ENCODE measurements at regions not wholly inside any gene's neighbourhood (a gene's known extent, or its start where the extent isn't known, plus 50 kb on each side); places are given as distances from the start of the nearest gene placed in this dataset.

GRCh38 chr12:5343711-5344110 is 88.2 kb upstream of the NTF3 start:
- DNase-seq (no peak), ATAC-seq (no peak)
- no peaks in the 10 kb centered on the region for H3K36me3 Mint-ChIP-seq (ENCODE audit: low read depth)
- H3K27me3 Mint-ChIP-seq = peaks cover 5% of the 10 kb centered on the region
- no peaks in the 10 kb centered on the region for H3K4me1 Mint-ChIP-seq
- no peaks in the 10 kb centered on the region for H3K9me3 Mint-ChIP-seq
- no peak overlapping the region for H3K4me3 Mint-ChIP-seq
- H3K27ac Mint-ChIP-seq = no peak overlapping the region

- no peak for DNase-seq
- Mint-ChIP-seq H3K9me3 (no peaks in the 10 kb centered on the region), H3K4me1 (no peaks in the 10 kb centered on the region), H3K27ac (no peak overlapping the region), H3K36me3 (ENCODE audit: low read depth) (no peaks in the 10 kb centered on the region), H3K27me3 (peaks cover 5% of the 10 kb centered on the region), H3K4me3 (no peak overlapping the region)
- no peak for ATAC-seq
Observed at GRCh38 chr12:5344131-5344530, 87.8 kb upstream of the NTF3 start.

- H3K4me3 Mint-ChIP-seq = no peak overlapping the region
- H3K9me3 Mint-ChIP-seq = peaks cover 2% of the 10 kb centered on the region
- H3K36me3 Mint-ChIP-seq (ENCODE audit: low read depth) = no peaks in the 10 kb centered on the region
- no peak for DNase-seq
- no peaks in the 10 kb centered on the region for H3K4me1 Mint-ChIP-seq
- H3K27me3 Mint-ChIP-seq = peaks cover 11% of the 10 kb centered on the region
- no peak for ATAC-seq
- no peak overlapping the region for H3K27ac Mint-ChIP-seq
Observed at GRCh38 chr12:5345534-5345933, 86.4 kb upstream of the NTF3 start.

GRCh38 chr12:5348057-5348456 is 83.9 kb upstream of the NTF3 start:
- H3K4me3 Mint-ChIP-seq = no peak overlapping the region
- ATAC-seq (no peak), DNase-seq (no peak)
- no peak overlapping the region for H3K27ac Mint-ChIP-seq
- H3K36me3 Mint-ChIP-seq (ENCODE audit: low read depth) = no peaks in the 10 kb centered on the region
- no peaks in the 10 kb centered on the region for H3K4me1 Mint-ChIP-seq
- H3K9me3 Mint-ChIP-seq = peaks cover 15% of the 10 kb centered on the region
- peaks cover 13% of the 10 kb centered on the region for H3K27me3 Mint-ChIP-seq

- no peak overlapping the region for H3K4me3 Mint-ChIP-seq
- DNase-seq (no peak), ATAC-seq (no peak)
- H3K36me3 Mint-ChIP-seq (ENCODE audit: low read depth) = no peaks in the 10 kb centered on the region
- H3K27ac Mint-ChIP-seq = no peak overlapping the region
- no peaks in the 10 kb centered on the region for H3K4me1 Mint-ChIP-seq
- peaks cover 19% of the 10 kb centered on the region for H3K9me3 Mint-ChIP-seq
- H3K27me3 Mint-ChIP-seq = peaks cover 13% of the 10 kb centered on the region
Observed at GRCh38 chr12:5348491-5348890, 83.4 kb upstream of the NTF3 start.

GRCh38 chr12:5364036-5364770 is 67.7 kb upstream of the NTF3 start:
- Mint-ChIP-seq H3K4me1 (no peaks in the 10 kb centered on the region), H3K4me3 (no peak overlapping the region), H3K9me3 (peaks cover 5% of the 10 kb centered on the region), H3K27me3 (peaks cover 5% of the 10 kb centered on the region), H3K36me3 (ENCODE audit: low read depth) (no peaks in the 10 kb centered on the region), H3K27ac (no peak overlapping the region)
- no peak for ATAC-seq
- no peak for DNase-seq

GRCh38 chr12:5369298-5369697 is 62.6 kb upstream of the NTF3 start:
- H3K27ac Mint-ChIP-seq = no peak overlapping the region
- H3K36me3 Mint-ChIP-seq (ENCODE audit: low read depth) = no peaks in the 10 kb centered on the region
- peaks cover 3% of the 10 kb centered on the region for H3K27me3 Mint-ChIP-seq
- no peaks in the 10 kb centered on the region for H3K4me1 Mint-ChIP-seq
- ATAC-seq = no peak
- no peak for DNase-seq
- H3K9me3 Mint-ChIP-seq = peaks cover 4% of the 10 kb centered on the region
- no peak overlapping the region for H3K4me3 Mint-ChIP-seq

- Mint-ChIP-seq H3K4me3 (no peak overlapping the region), H3K9me3 (no peaks in the 10 kb centered on the region), H3K4me1 (no peaks in the 10 kb centered on the region), H3K27me3 (peaks cover 3% of the 10 kb centered on the region), H3K36me3 (ENCODE audit: low read depth) (no peaks in the 10 kb centered on the region), H3K27ac (no peak overlapping the region)
- ATAC-seq = no peak
- DNase-seq = no peak
Observed at GRCh38 chr12:5371631-5372030, 60.3 kb upstream of the NTF3 start.

GRCh38 chr12:5374713-5375112 is 57.2 kb upstream of the NTF3 start:
- Mint-ChIP-seq H3K4me3 (no peak overlapping the region), H3K9me3 (no peaks in the 10 kb centered on the region), H3K27me3 (peaks cover 3% of the 10 kb centered on the region), H3K4me1 (no peaks in the 10 kb centered on the region), H3K27ac (no peak overlapping the region), H3K36me3 (ENCODE audit: low read depth) (no peaks in the 10 kb centered on the region)
- ATAC-seq (no peak), DNase-seq (no peak)

GRCh38 chr12:5375547-5376295 is 56.2 kb upstream of the NTF3 start:
- Mint-ChIP-seq H3K27ac (no peak overlapping the region), H3K9me3 (no peaks in the 10 kb centered on the region)
- DNase-seq = no peak

GRCh38 chr12:5376591-5377207 is 55.2 kb upstream of the NTF3 start:
- Mint-ChIP-seq H3K4me3 (no peak overlapping the region), H3K27me3 (peaks cover 3% of the 10 kb centered on the region), H3K4me1 (no peaks in the 10 kb centered on the region), H3K9me3 (no peaks in the 10 kb centered on the region), H3K36me3 (ENCODE audit: low read depth) (no peaks in the 10 kb centered on the region), H3K27ac (no peak overlapping the region)
- DNase-seq (no peak), ATAC-seq (no peak)

More at GRCh38 chr12:5375547-5376295, 56.2 kb upstream of the NTF3 start:
- Mint-ChIP-seq H3K4me3 (no peak overlapping the region), H3K36me3 (ENCODE audit: low read depth) (no peaks in the 10 kb centered on the region), H3K4me1 (no peaks in the 10 kb centered on the region), H3K27me3 (peaks cover 3% of the 10 kb centered on the region)
- no peak for ATAC-seq

GRCh38 chr12:5377997-5378592 is 53.8 kb upstream of the NTF3 start:
- H3K4me1 Mint-ChIP-seq = no peaks in the 10 kb centered on the region
- no peaks in the 10 kb centered on the region for H3K36me3 Mint-ChIP-seq (ENCODE audit: low read depth)
- DNase-seq = no peak
- no peaks in the 10 kb centered on the region for H3K9me3 Mint-ChIP-seq
- no peak overlapping the region for H3K4me3 Mint-ChIP-seq
- H3K27ac Mint-ChIP-seq = no peak overlapping the region
- no peak for ATAC-seq
- H3K27me3 Mint-ChIP-seq = peaks cover 1% of the 10 kb centered on the region

GRCh38 chr12:5379749-5380496 is 52.0 kb upstream of the NTF3 start:
- Mint-ChIP-seq H3K27me3 (no peaks in the 10 kb centered on the region), H3K36me3 (ENCODE audit: low read depth) (no peaks in the 10 kb centered on the region), H3K4me3 (no peak overlapping the region), H3K4me1 (no peaks in the 10 kb centered on the region), H3K27ac (no peak overlapping the region), H3K9me3 (no peaks in the 10 kb centered on the region)
- no peak for ATAC-seq
- DNase-seq = no peak
